CD4-positive, alpha-beta T cell treated with Interleukin-4 for 4 hours (primary cell): ENCODE measurements at regions not wholly inside any gene's neighbourhood (a gene's known extent, or its start where the extent isn't known, plus 50 kb on each side); places are given as distances from the start of the nearest gene placed in this dataset.

Experiments used
- DNase-seq: peaks from one replicate; pipeline ENCODE4 v3.0.0-alpha.2; 2020

GRCh38 chr15:60057554-60057953 lies 53.4 kb downstream of the FOXB1 start:
- DNase-seq = no peak

GRCh38 chr15:60059186-60059585 lies 55.1 kb downstream of the FOXB1 start:
- no peak for DNase-seq

GRCh38 chr15:60061758-60062157 lies 57.6 kb downstream of the FOXB1 start:
- DNase-seq = no peak

GRCh38 chr15:60062826-60063225 lies 58.7 kb downstream of the FOXB1 start:
- DNase-seq = no peak

- no peak for DNase-seq
Measured at GRCh38 chr15:60065951-60066350, 61.8 kb downstream of the FOXB1 start.

- no peak for DNase-seq
Measured at GRCh38 chr15:60070838-60071493, 66.9 kb downstream of the FOXB1 start.

- DNase-seq = no peak
Measured at GRCh38 chr15:60072826-60073465, 68.8 kb downstream of the FOXB1 start.

GRCh38 chr15:60073466-60073840 lies 69.3 kb downstream of the FOXB1 start:
- DNase-seq = no peak

GRCh38 chr15:60074181-60074885 lies 70.2 kb downstream of the FOXB1 start:
- no peak for DNase-seq

- no peak for DNase-seq
Measured at GRCh38 chr15:60076045-60076444, 71.9 kb downstream of the FOXB1 start.

- DNase-seq = no peak
Measured at GRCh38 chr15:60076582-60077276, 72.6 kb downstream of the FOXB1 start.

- no peak for DNase-seq
Measured at GRCh38 chr15:60077581-60078359, 73.7 kb downstream of the FOXB1 start.

- no peak for DNase-seq
Measured at GRCh38 chr15:60079210-60079609, 75.1 kb downstream of the FOXB1 start.

- no peak for DNase-seq
Measured at GRCh38 chr15:60081976-60082375, 77.9 kb downstream of the FOXB1 start.

- DNase-seq = no peak
Measured at GRCh38 chr15:60083318-60083717, 79.2 kb downstream of the FOXB1 start.

- no peak for DNase-seq
Measured at GRCh38 chr15:60086681-60087429, 82.7 kb downstream of the FOXB1 start.

- no peak for DNase-seq
Measured at GRCh38 chr15:60087561-60087960, 83.5 kb downstream of the FOXB1 start.

GRCh38 chr15:60090747-60091146 lies 86.6 kb downstream of the FOXB1 start:
- no peak for DNase-seq

GRCh38 chr15:60091157-60091556 lies 87.0 kb downstream of the FOXB1 start:
- DNase-seq = no peak

- no peak for DNase-seq
Measured at GRCh38 chr15:60091911-60092310, 87.8 kb downstream of the FOXB1 start.

GRCh38 chr15:60093273-60094067 lies 89.4 kb downstream of the FOXB1 start:
- DNase-seq = no peak
